GM04504 (cell line): ENCODE measurements at regions not wholly inside any gene's neighbourhood (a gene's known extent, or its start where the extent isn't known, plus 50 kb on each side); places are given as distances from the start of the nearest gene placed in this dataset.

Source experiments
- DNase-seq: peaks from one replicate; pipeline ENCODE4 v3.0.0-alpha.2; 2012; ENCODE audit warnings: low read depth

DNA sequence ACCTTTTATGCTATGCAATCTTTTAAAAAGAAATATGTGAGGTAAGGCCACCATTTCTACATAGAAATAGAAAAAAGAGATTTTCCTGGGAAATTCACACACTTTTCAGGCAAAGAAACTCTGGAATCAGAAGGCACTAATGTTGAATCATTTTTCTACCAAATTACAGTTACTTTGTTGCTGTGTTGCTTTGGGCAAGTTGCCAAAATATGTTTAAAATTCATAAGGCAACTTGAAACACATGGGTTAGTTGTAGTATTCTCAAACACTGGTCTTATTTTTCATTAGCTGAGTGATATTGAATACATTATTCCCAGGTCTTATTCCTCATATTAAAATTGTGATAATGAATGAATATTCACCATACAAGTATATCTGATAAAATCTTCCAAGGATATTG lies 195.0 kb upstream of the SLITRK1 start:
- DNase-seq: no peak

DNA sequence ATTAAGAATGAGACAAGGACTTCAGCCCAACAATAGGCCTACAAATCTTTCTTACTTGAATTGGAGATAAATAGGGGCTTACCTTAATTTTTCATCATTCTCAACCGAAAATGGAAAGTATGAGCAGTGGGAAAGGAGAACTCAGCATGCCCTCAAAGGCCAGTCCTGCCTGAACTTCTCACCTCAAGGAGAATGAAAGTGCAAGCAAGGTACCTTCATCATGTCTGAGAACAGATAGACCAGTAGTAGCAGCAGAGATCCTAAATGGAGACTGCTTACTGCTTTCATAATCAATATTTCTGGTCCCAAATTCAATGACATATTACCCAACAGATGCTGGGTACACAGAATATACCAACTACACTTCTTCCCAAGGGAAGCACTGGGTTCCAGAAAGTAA lies 194.0 kb upstream of the SLITRK1 start:
- no peak for DNase-seq

DNA sequence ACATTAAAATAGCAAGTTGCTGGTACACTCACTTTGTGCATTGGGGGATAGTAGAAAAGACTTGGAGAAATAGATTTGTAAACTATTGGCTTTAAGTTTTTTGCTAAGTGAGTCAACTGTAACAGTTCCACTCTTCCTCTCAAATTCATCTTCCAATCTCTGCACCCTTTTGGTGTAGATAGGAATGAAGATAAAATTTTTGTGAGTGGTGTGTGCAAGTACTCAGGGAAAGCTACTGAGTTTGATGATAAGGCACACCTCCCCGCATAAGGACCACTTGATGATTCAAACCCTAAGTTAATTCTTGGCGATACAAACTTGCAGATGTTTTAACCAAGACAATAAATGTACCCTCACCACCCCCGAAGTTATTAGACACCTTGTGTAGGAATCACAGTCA lies 168.3 kb upstream of the SLITRK1 start:
- DNase-seq: no peak

DNA sequence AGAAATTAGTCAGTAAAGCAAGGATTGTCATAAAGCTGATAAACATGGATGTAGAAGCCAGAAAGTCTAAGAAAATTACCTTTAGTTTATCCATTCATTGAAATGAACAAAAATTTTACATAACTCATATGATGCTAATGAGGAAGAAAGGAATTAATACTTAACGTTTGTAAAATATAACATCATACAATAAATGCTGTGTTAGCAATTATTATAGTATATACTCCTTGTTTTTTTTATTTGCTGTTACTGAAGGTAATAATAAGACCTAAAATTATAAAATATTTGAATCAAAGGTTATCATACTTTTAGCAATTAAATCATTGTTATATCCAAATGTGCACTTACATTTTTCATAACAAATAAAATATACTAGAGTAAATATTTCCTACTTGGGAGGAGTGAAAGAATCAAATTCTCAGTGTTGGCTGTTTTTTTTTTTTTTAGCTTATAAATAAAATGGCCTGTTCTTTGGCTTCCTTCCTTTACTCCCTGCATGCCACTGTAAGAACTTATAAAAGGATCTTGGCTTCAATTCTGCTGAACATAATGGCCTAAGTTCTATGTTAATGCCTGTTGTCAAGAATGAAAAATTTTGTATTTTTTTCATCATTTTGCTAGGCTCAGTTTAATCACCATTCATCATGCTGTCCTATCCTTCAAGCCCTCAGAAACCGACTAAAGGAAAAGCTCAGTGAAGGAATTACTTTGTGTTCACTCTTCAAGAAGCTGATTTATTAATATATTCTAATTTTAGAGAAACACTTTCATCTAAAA lies 167.4 kb upstream of the SLITRK1 start:
- no peak for DNase-seq

DNA sequence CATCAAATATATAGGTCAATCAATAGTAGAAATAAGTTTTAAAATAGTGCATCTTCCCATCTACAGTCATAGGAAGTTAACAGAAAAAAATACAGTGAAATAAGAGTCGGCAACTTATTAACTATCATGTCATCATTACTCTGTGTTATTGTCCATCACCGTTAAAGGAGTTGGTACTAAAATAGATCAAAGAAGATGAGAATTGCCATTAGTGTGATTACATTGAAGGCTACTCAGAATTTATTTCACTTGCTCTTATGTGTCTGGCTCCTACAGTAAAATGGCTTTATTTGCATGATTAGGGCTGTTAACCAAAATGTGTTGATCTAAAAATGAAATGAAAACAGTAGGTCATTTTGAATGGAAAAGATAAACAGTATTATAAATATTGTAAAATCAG lies 162.5 kb upstream of the SLITRK1 start:
- no peak for DNase-seq

DNA sequence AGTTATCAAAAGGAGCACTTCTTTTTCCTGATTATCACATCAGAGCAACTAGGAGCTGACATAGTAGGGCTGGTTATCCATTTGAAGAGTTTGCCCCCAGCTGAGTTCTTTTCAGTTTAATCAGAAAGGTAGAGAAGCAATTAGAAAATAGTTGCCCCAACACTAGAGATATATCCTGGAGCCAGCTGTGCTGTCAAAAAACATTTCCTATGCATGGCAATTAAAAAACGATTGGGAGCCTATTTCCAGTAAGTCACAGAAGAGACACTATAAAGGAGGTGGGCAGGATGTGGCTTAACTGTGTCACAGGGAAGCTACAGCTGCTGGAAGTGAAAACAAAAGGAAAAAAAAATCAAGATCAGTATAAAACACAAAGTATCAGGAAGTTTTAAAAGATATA lies 155.7 kb upstream of the SLITRK1 start:
- no peak for DNase-seq

GRCh38 chr13:84032116-84032515 lies 149.8 kb upstream of the SLITRK1 start:
- no peak for DNase-seq

DNA sequence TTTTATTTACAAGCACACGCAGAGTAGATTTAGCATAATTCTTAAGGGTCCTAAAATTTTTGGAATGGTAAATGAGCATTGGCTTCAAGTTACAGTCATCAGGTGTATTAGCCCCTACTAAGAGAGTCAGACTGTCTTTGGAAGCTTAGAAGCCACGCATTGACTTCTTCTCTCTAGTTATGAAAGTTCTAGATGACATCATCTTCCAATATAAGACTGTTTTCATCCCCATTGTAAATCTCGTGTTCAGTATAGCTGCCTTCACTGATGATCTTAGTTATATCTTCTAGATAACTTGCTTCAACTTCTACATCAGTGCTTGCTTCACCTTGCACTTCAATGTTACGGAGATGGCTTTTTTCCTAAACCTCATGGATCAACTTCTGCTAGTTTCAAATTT lies 148.8 kb upstream of the SLITRK1 start:
- DNase-seq: no peak

DNA sequence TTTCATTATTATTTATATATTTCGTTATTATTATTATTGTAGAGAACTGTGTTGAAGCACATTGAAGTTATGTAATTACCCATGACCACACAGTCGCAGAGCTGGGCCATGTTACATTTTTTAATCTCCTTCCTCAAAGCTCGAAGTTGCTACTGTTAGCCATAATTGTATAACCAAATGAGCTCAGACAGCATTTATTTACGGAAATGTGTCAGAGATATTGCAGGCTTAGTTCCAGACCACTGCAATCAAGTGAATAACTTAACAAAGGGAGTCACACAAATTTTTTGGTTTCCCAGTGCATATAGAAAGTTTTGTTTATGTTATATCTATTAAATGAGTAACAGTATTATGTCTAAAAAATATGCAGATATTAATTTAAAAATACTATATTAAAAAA lies 147.1 kb upstream of the SLITRK1 start:
- DNase-seq: no peak

GRCh38 chr13:84025824-84026223 lies 143.6 kb upstream of the SLITRK1 start:
- DNase-seq: no peak

GRCh38 chr13:83996415-83996814 lies 114.1 kb upstream of the SLITRK1 start:
- no peak for DNase-seq

- DNase-seq: no peak
These were observed 113.7 kb upstream of the SLITRK1 start for GRCh38 chr13:83995930-83996329.

- no peak for DNase-seq
These were observed 110.5 kb upstream of the SLITRK1 start for GRCh38 chr13:83992566-83993358.

DNA sequence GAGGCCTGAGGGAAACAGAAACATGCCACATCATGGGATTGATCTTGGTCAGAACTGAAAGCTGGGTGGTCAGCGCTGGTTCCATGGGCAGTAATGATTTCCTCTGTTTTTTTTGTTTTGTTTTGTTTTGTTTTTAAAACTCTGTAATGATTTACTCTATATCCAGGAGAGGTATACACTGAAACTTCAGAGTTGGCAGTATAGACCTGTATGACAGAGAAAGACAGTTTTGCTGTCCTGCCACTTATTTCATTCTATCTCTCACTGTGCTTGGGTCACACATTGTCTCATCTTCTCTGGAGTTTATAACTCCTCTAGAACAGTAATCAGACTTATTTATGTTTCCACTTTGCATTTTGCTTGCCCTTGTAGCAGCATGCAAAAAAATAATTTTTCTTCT lies 105.1 kb upstream of the SLITRK1 start:
- no peak for DNase-seq

- no peak for DNase-seq
These were observed 102.5 kb upstream of the SLITRK1 start for GRCh38 chr13:83984793-83985192.

DNA sequence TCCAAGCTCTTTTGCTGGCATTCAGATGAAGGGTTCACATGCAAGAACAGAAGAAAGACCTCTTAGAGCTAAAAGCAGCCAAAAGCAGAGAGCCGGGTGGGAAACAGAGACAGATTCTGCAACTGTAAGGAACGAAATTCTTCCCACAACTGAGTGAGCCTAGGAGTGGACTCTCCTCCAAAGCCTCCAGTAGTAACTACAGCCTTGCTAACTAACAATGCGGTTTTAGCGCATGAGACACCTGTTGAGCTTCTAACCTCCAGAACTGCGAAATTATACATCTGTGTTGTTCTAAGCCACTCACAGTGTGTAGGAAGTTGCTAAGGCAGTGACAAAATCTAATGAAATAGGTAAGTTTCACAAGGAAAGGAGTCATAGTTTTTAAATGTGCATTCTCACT lies 98.1 kb upstream of the SLITRK1 start:
- no peak for DNase-seq

DNA sequence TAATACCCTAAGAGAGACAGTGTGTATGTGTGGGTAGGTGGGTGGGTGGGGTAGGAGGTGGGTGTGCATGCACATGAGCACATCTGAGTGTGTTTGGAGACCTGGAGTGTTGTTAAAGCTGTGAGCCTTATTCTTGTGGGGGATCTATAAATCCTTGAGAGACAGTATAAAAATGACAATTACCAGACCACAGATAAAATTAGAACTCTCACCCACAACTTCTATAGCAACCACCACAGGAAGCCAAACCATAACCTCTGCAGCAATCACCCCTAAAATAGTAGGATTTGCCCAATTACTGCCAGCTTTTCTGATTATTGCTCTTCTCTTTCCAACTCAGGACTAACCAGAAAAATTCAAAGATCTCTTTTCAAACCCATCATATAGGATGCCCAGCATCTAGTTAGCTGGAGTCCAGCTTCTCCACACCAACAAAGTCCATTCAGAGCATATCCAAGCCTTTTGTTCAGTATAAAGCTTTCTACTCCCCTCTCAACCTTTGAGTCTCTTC lies 93.4 kb upstream of the SLITRK1 start:
- no peak for DNase-seq

- no peak for DNase-seq
These were observed 76.3 kb upstream of the SLITRK1 start for GRCh38 chr13:83958531-83958930.

DNA sequence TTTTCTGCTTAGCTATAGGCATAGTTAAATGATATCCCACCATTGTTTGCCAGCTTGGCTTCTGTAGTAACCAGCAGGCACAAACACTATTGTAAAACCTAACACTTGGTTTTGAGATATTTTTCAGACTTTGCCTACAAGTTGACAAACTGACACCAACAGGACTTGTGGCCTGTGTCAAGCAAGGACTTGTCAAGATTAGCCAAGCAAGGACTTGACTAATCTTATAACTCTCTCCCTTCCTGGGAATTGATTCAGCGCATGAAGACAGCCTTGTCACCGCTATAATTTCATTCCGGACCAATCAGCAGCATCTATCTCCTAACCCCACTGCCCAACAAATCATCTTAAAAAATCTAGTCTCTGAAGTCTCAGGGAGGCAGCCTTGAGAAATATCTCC lies 72.7 kb upstream of the SLITRK1 start:
- DNase-seq: no peak

DNA sequence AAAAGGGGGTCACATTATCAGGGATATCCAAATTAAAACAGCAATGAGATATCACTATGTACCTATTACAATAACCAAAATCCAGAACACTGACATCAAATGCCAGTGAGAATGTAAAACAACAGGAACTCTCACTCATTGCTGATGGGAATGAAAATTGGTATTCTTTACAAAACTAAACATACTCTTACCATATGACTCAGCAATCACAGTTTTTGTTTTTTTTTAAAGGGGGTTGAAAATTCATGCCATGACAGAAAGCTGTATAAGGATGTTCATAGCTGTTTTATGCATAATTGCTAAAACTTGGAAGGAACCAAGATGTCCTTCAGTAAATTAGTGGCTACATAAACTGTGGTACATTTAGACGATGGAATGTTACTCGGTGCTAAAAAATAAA lies 71.6 kb upstream of the SLITRK1 start:
- DNase-seq: no peak

DNA sequence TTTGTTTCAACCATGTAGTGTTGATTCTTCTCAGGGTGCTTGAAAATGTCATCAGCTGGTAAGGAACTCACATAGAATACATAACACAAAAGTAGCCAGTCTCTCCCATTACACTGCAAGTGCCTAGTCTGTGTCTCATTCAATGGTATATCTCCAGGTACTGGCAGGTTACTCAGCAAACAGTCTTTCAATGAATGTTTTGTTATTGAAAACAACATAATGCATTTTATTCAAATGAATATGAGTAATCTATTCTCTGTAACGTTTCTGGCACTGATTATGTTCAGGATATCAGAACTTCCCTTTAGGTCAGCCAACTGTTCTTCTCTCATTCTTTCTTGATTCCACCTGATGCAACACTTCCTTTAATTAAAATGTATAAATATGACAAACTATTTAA lies 68.0 kb upstream of the SLITRK1 start:
- DNase-seq: no peak

GRCh38 chr13:83943530-83944279 lies 61.4 kb upstream of the SLITRK1 start:
- no peak for DNase-seq
